ENCODE measurements at regions not wholly inside any gene's neighbourhood (a gene's known extent, or its start where the extent isn't known, plus 50 kb on each side); places are given as distances from the start of the nearest gene placed in this dataset.
"Not testable (repeated sequence)": the region's sequence is repeated elsewhere in the genome, so short reads cannot be mapped to it uniquely, and the experiment has no call there.

GRCh38 chr1:72394457-72394856 lies 112.1 kb upstream of the NEGR1 start:
- DNase-seq (ENCODE audit: low spot score) = no peak
- no peaks in the 10 kb centered on the region for H3K27me3 Mint-ChIP-seq (ENCODE audit: insufficient read depth)
- no peaks in the 10 kb centered on the region for H3K36me3 Mint-ChIP-seq (ENCODE audit: low read depth)
- intact Hi-C loops (cut with micrococcal nuclease) = no loop called here
- no peak overlapping the region for H3K27ac Mint-ChIP-seq
- no peaks in the 10 kb centered on the region for H3K9me3 Mint-ChIP-seq
- H3K4me1 Mint-ChIP-seq (ENCODE audit: low read depth) = no peaks in the 10 kb centered on the region
- no peak overlapping the region for H3K4me3 Mint-ChIP-seq

- intact Hi-C loops (cut with micrococcal nuclease) = no loop called here
- no peaks in the 10 kb centered on the region for H3K4me1 Mint-ChIP-seq (ENCODE audit: low read depth)
- H3K27me3 Mint-ChIP-seq (ENCODE audit: insufficient read depth) = no peaks in the 10 kb centered on the region
- H3K4me3 Mint-ChIP-seq = no peak overlapping the region
- no peak for DNase-seq (ENCODE audit: low spot score)
- no peak overlapping the region for H3K27ac Mint-ChIP-seq
- no peaks in the 10 kb centered on the region for H3K36me3 Mint-ChIP-seq (ENCODE audit: low read depth)
- H3K9me3 Mint-ChIP-seq = no peaks in the 10 kb centered on the region
Observed at GRCh38 chr1:72379072-72379471, 96.7 kb upstream of the NEGR1 start.

GRCh38 chr1:72375226-72375625 lies 92.9 kb upstream of the NEGR1 start:
- no peaks in the 10 kb centered on the region for H3K27me3 Mint-ChIP-seq (ENCODE audit: insufficient read depth)
- no peaks in the 10 kb centered on the region for H3K36me3 Mint-ChIP-seq (ENCODE audit: low read depth)
- H3K4me1 Mint-ChIP-seq (ENCODE audit: low read depth) = no peaks in the 10 kb centered on the region
- no peaks in the 10 kb centered on the region for H3K9me3 Mint-ChIP-seq
- H3K4me3 Mint-ChIP-seq = no peak overlapping the region
- no peak for DNase-seq (ENCODE audit: low spot score)
- H3K27ac Mint-ChIP-seq = no peak overlapping the region
- intact Hi-C loops (cut with micrococcal nuclease) = no loop called here

- Mint-ChIP-seq H3K36me3 (ENCODE audit: low read depth) (no peaks in the 10 kb centered on the region), H3K27ac (no peak overlapping the region), H3K27me3 (ENCODE audit: insufficient read depth) (no peaks in the 10 kb centered on the region), H3K9me3 (no peaks in the 10 kb centered on the region), H3K4me1 (ENCODE audit: low read depth) (peaks cover 6% of the 10 kb centered on the region), H3K4me3 (no peak overlapping the region)
- intact Hi-C loops (cut with micrococcal nuclease) = no loop called here
- DNase-seq (ENCODE audit: low spot score) = no peak
Observed at GRCh38 chr1:72371259-72372035, 89.1 kb upstream of the NEGR1 start.

GRCh38 chr1:72370836-72371235 lies 88.5 kb upstream of the NEGR1 start:
- intact Hi-C loops (cut with micrococcal nuclease); H3K27ac Mint-ChIP-seq; H3K4me1 Mint-ChIP-seq (ENCODE audit: low read depth); DNase-seq (ENCODE audit: low spot score); H3K9me3 Mint-ChIP-seq; H3K27me3 Mint-ChIP-seq (ENCODE audit: insufficient read depth); H3K4me3 Mint-ChIP-seq; H3K36me3 Mint-ChIP-seq (ENCODE audit: low read depth): not testable (repeated sequence)

- H3K27ac Mint-ChIP-seq = no peak overlapping the region
- intact Hi-C loops (cut with micrococcal nuclease) = no loop called here
- H3K4me3 Mint-ChIP-seq = no peak overlapping the region
- no peaks in the 10 kb centered on the region for H3K36me3 Mint-ChIP-seq (ENCODE audit: low read depth)
- no peak for DNase-seq (ENCODE audit: low spot score)
- no peaks in the 10 kb centered on the region for H3K9me3 Mint-ChIP-seq
- H3K4me1 Mint-ChIP-seq (ENCODE audit: low read depth) = peaks cover 6% of the 10 kb centered on the region
- H3K27me3 Mint-ChIP-seq (ENCODE audit: insufficient read depth) = no peaks in the 10 kb centered on the region
Observed at GRCh38 chr1:72369069-72369757, 86.9 kb upstream of the NEGR1 start.

- Mint-ChIP-seq H3K36me3 (ENCODE audit: low read depth) (no peaks in the 10 kb centered on the region), H3K4me1 (ENCODE audit: low read depth) (peaks cover 6% of the 10 kb centered on the region), H3K27me3 (ENCODE audit: insufficient read depth) (no peaks in the 10 kb centered on the region), H3K27ac (no peak overlapping the region), H3K9me3 (no peaks in the 10 kb centered on the region), H3K4me3 (no peak overlapping the region)
- no peak for DNase-seq (ENCODE audit: low spot score)
- intact Hi-C loops (cut with micrococcal nuclease) = no loop called here
Observed at GRCh38 chr1:72366466-72366865, 84.1 kb upstream of the NEGR1 start.

- no peaks in the 10 kb centered on the region for H3K27me3 Mint-ChIP-seq (ENCODE audit: insufficient read depth)
- no peak for DNase-seq (ENCODE audit: low spot score)
- no peaks in the 10 kb centered on the region for H3K36me3 Mint-ChIP-seq (ENCODE audit: low read depth)
- H3K4me1 Mint-ChIP-seq (ENCODE audit: low read depth) = peaks cover 6% of the 10 kb centered on the region
- H3K27ac Mint-ChIP-seq = no peak overlapping the region
- H3K9me3 Mint-ChIP-seq = no peaks in the 10 kb centered on the region
- intact Hi-C loops (cut with micrococcal nuclease) = no loop called here
- H3K4me3 Mint-ChIP-seq = no peak overlapping the region
Observed at GRCh38 chr1:72365693-72366092, 83.4 kb upstream of the NEGR1 start.

GRCh38 chr1:72362538-72362937 lies 80.2 kb upstream of the NEGR1 start:
- no peaks in the 10 kb centered on the region for H3K9me3 Mint-ChIP-seq
- H3K27me3 Mint-ChIP-seq (ENCODE audit: insufficient read depth) = no peaks in the 10 kb centered on the region
- no peak overlapping the region for H3K4me3 Mint-ChIP-seq
- DNase-seq (ENCODE audit: low spot score) = no peak
- H3K36me3 Mint-ChIP-seq (ENCODE audit: low read depth) = no peaks in the 10 kb centered on the region
- no peak overlapping the region for H3K27ac Mint-ChIP-seq
- H3K4me1 Mint-ChIP-seq (ENCODE audit: low read depth) = no peaks in the 10 kb centered on the region
- intact Hi-C loops (cut with micrococcal nuclease) = no loop called here

GRCh38 chr1:72357411-72357810 lies 75.1 kb upstream of the NEGR1 start:
- H3K4me3 Mint-ChIP-seq = no peak overlapping the region
- no peaks in the 10 kb centered on the region for H3K36me3 Mint-ChIP-seq (ENCODE audit: low read depth)
- H3K27ac Mint-ChIP-seq = no peak overlapping the region
- DNase-seq (ENCODE audit: low spot score) = no peak
- intact Hi-C loops (cut with micrococcal nuclease) = no loop called here
- no peaks in the 10 kb centered on the region for H3K4me1 Mint-ChIP-seq (ENCODE audit: low read depth)
- H3K9me3 Mint-ChIP-seq = no peaks in the 10 kb centered on the region
- no peaks in the 10 kb centered on the region for H3K27me3 Mint-ChIP-seq (ENCODE audit: insufficient read depth)

GRCh38 chr1:72355899-72356298 lies 73.6 kb upstream of the NEGR1 start:
- no peak for DNase-seq (ENCODE audit: low spot score)
- Mint-ChIP-seq H3K27ac (no peak overlapping the region), H3K4me1 (ENCODE audit: low read depth) (no peaks in the 10 kb centered on the region), H3K36me3 (ENCODE audit: low read depth) (no peaks in the 10 kb centered on the region), H3K4me3 (no peak overlapping the region), H3K9me3 (no peaks in the 10 kb centered on the region), H3K27me3 (ENCODE audit: insufficient read depth) (no peaks in the 10 kb centered on the region)
- intact Hi-C loops (cut with micrococcal nuclease) = no loop called here

- no peaks in the 10 kb centered on the region for H3K4me1 Mint-ChIP-seq (ENCODE audit: low read depth)
- no peaks in the 10 kb centered on the region for H3K27me3 Mint-ChIP-seq (ENCODE audit: insufficient read depth)
Observed at GRCh38 chr1:72341661-72342060, 59.3 kb upstream of the NEGR1 start.

GRCh38 chr1:72336776-72337175 lies 54.4 kb upstream of the NEGR1 start:
- DNase-seq (ENCODE audit: low spot score) = no peak
- Mint-ChIP-seq H3K4me3 (no peak overlapping the region), H3K36me3 (ENCODE audit: low read depth) (no peaks in the 10 kb centered on the region), H3K27me3 (ENCODE audit: insufficient read depth) (no peaks in the 10 kb centered on the region), H3K4me1 (ENCODE audit: low read depth) (no peaks in the 10 kb centered on the region), H3K9me3 (no peaks in the 10 kb centered on the region), H3K27ac (no peak overlapping the region)
- intact Hi-C loops (cut with micrococcal nuclease) = no loop called here

More at GRCh38 chr1:72341661-72342060, 59.3 kb upstream of the NEGR1 start:
- intact Hi-C loops (cut with micrococcal nuclease) = no loop called here
- no peaks in the 10 kb centered on the region for H3K36me3 Mint-ChIP-seq (ENCODE audit: low read depth)
- no peaks in the 10 kb centered on the region for H3K9me3 Mint-ChIP-seq
- no peak for DNase-seq (ENCODE audit: low spot score)
- H3K27ac Mint-ChIP-seq = no peak overlapping the region
- H3K4me3 Mint-ChIP-seq = no peak overlapping the region

Measured in activated T-helper 1 cell treated with anti-CD3 and anti-CD28 coated beads, Interleukin-12 subunit alpha, Interleukin-12 subunit beta, Interleukin-2, Interleukin-4 antibody, amounts not matched to agents 30 ng/mL and 10 ng/mL and 1 ng/mL, durations not matched to agents 14 hours and 24 hours and 36 hours (primary cell).